Glutamatergic neuron (in vitro differentiated cells): ENCODE measurements at regions not wholly inside any gene's neighbourhood (a gene's known extent, or its start where the extent isn't known, plus 50 kb on each side); places are given as distances from the start of the nearest gene placed in this dataset.
A peak's percentile ranks its signal among the peaks of the same experiment; 100 is the strongest.

Experiments used
- DNase-seq: peaks from one replicate; pipeline ENCODE4 v3.0.0; 2022
- H3K27ac Mint-ChIP-seq: one replicate; pipeline ENCODE4 v1.8.0; 2020; ENCODE audit warnings: mild to moderate bottlenecking, mixed read lengths, inconsistent platforms; ENCODE audit not compliant: unreplicated experiment
- H3K27me3 Mint-ChIP-seq: one replicate; pipeline ENCODE4 v1.8.0; 2020; ENCODE audit warnings: mild to moderate bottlenecking, moderate library complexity, mixed read lengths, inconsistent platforms; ENCODE audit not compliant: unreplicated experiment
- H3K36me3 Mint-ChIP-seq: one replicate; pipeline ENCODE4 v1.8.0; 2020; ENCODE audit warnings: mild to moderate bottlenecking, mixed read lengths, inconsistent platforms; ENCODE audit not compliant: unreplicated experiment
- H3K4me1 Mint-ChIP-seq: one replicate; pipeline ENCODE4 v1.8.0; 2020; ENCODE audit warnings: mild to moderate bottlenecking, low read depth, mixed read lengths, inconsistent platforms; ENCODE audit not compliant: unreplicated experiment
- H3K4me3 Mint-ChIP-seq: one replicate; pipeline ENCODE4 v1.8.0; 2020; ENCODE audit warnings: mild to moderate bottlenecking, mixed read lengths, inconsistent platforms; ENCODE audit not compliant: unreplicated experiment
- H3K9me3 Mint-ChIP-seq: one replicate; pipeline ENCODE4 v1.8.0; 2020; ENCODE audit warnings: mild to moderate bottlenecking, moderate library complexity, mixed read lengths, inconsistent platforms; ENCODE audit not compliant: unreplicated experiment
- CTCF ChIP-seq: fragments of 200-600 bp; sonication (generic); IDR thresholded peaks from one replicate; pipeline ENCODE4 v1.5.0; 2021; ENCODE audit not compliant: partially characterized antibody, unreplicated experiment

DNA sequence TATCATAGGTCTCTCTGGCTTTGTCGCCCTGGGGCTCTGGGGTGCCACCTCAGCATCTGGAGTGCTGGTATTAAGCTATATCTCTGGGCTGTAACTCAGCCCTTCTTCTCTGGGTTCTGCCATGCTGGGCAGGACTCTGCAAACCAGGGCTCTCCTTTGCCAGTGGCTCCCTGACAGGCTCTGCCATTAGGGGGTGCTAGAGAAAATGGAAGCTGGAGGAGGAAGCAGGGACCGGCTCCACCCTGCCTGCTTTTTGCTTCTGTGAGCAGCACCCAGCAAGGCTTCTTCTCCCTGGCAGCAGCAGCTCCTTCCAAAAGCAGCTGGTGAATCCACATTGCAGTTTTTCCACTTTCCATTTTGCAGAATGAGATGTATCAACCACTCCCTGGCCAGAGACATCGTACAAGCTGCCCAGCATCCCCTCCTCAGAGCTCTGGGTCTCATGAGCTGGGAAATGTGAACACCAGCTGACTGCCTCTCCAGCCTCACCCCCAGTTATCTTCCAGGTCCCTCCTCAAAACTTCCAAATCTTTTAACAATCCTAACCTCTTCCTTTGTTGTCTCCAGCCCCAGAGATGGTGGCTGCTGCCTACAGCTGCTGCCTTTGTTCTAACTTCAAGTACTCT is 165.0 kb downstream of the ABHD5 start:
- Mint-ChIP-seq H3K4me3 (no peak overlapping the region), H3K27me3 (peaks cover 4% of the 10 kb centered on the region), H3K9me3 (no peaks in the 10 kb centered on the region), H3K36me3 (no peaks in the 10 kb centered on the region), H3K27ac (no peak overlapping the region), H3K4me1 (no peaks in the 10 kb centered on the region)
- peak; percentile 75 for DNase-seq
- TF ChIP-seq CTCF = peak; percentile 70

DNA sequence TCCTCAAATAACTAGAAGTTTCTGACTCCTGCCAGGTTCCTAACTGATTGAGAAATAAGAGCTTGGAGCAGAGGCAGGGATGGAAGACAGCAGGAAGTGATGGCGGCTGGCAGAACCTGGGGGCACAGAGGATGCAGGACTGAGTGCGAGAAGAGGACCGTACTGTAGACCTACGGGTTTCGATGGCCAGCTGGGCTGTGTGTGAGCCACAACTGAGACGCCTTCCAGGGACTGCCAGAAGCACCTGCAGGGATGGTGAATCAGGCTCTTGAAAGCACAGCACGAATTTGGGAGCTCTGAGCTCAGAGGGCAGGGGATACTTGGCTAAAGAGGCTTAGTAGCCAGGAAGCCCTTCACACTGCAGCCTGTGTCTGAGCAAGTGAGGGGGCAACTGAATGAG is 165.6 kb downstream of the ABHD5 start:
- Mint-ChIP-seq H3K36me3 (no peaks in the 10 kb centered on the region), H3K9me3 (no peaks in the 10 kb centered on the region), H3K4me1 (no peaks in the 10 kb centered on the region), H3K4me3 (no peak overlapping the region), H3K27me3 (peaks cover 4% of the 10 kb centered on the region), H3K27ac (no peak overlapping the region)
- no peak for DNase-seq
- no peak for TF ChIP-seq CTCF

- Mint-ChIP-seq H3K4me1 (no peaks in the 10 kb centered on the region), H3K9me3 (no peaks in the 10 kb centered on the region), H3K27ac (no peak overlapping the region), H3K27me3 (peaks cover 4% of the 10 kb centered on the region), H3K4me3 (no peak overlapping the region), H3K36me3 (no peaks in the 10 kb centered on the region)
- TF ChIP-seq CTCF = no peak
- DNase-seq = no peak
Measured at GRCh38 chr3:43856761-43857160, 166.0 kb downstream of the ABHD5 start.

- TF ChIP-seq CTCF = no peak
- no peak overlapping the region for H3K27ac Mint-ChIP-seq
Measured at GRCh38 chr3:43857361-43858293, 166.9 kb downstream of the ABHD5 start.

GRCh38 chr3:43858294-43858701 is 167.6 kb downstream of the ABHD5 start:
- Mint-ChIP-seq H3K27ac (no peak overlapping the region), H3K4me1 (no peaks in the 10 kb centered on the region), H3K36me3 (no peaks in the 10 kb centered on the region), H3K4me3 (no peak overlapping the region), H3K9me3 (no peaks in the 10 kb centered on the region), H3K27me3 (peaks cover 6% of the 10 kb centered on the region)
- DNase-seq = peak; percentile 42
- TF ChIP-seq CTCF = no peak

More at GRCh38 chr3:43857361-43858293, 166.9 kb downstream of the ABHD5 start:
- DNase-seq = no peak
- Mint-ChIP-seq H3K4me1 (no peaks in the 10 kb centered on the region), H3K4me3 (no peak overlapping the region), H3K36me3 (no peaks in the 10 kb centered on the region), H3K9me3 (no peaks in the 10 kb centered on the region), H3K27me3 (peaks cover 4% of the 10 kb centered on the region)
